Brain pericyte (primary cell): ENCODE measurements at regions not wholly inside any gene's neighbourhood (a gene's known extent, or its start where the extent isn't known, plus 50 kb on each side); places are given as distances from the start of the nearest gene placed in this dataset.
"Not testable (repeated sequence)": the region's sequence is repeated elsewhere in the genome, so short reads cannot be mapped to it uniquely, and the experiment has no call there.

Experiments
- DNase-seq: peaks from one replicate; pipeline ENCODE4 v3.0.0-alpha.2; 2012; ENCODE audit warnings: low read depth, low spot score

DNA sequence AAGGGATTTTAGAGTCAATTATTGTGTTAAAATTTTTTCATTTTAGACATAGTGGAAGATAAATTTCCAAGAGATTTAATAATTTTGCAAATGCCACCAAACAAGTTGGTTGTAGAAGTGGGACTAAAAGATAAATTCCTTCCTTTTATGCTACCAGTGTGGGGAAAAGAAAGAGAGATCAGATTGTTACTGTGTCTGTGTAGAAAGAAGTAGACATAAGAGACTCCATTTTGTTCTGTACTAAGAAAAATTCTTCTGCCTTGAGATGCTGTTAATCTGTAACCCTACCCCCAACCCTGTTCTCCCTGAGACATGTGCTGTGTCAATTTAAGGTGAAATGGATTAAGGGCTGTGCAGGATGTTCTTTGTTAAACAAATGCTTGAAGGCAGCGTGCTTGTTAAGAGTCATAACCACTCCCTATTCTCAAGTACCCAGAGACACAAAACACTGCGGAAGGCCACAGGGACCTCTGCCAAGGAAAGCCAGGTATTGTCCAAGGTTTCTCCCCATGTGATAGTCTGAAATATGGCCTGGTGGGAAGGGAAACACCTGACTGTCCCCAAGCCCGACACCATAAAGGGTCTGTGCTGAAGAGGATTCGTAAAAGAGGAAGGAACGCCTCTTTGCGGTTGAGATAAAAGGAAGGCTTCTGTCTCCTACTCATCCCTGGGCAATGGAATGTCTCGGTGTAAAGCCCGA is 117.0 kb downstream of the CEP44 start:
- DNase-seq = not testable (repeated sequence)

DNA sequence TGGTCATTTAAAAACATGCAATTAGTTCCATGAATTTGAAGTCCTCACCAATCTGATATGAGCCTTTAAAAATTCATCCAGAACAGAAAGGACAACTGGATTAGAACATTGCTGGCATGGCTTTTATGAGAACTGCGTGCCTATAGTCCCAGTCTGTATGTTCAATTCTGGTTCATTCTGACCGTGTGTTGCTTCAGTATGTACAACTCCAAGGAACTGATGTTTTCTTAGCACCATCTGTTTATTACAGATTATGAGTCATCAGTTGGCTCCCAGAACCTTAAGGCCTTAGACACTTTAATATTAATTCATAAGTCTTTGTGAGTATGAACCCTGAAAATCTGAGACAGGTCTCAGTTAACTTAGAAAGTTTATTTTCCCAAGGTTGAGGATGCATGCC is 115.0 kb downstream of the CEP44 start:
- DNase-seq = peak; percentile 81

DNA sequence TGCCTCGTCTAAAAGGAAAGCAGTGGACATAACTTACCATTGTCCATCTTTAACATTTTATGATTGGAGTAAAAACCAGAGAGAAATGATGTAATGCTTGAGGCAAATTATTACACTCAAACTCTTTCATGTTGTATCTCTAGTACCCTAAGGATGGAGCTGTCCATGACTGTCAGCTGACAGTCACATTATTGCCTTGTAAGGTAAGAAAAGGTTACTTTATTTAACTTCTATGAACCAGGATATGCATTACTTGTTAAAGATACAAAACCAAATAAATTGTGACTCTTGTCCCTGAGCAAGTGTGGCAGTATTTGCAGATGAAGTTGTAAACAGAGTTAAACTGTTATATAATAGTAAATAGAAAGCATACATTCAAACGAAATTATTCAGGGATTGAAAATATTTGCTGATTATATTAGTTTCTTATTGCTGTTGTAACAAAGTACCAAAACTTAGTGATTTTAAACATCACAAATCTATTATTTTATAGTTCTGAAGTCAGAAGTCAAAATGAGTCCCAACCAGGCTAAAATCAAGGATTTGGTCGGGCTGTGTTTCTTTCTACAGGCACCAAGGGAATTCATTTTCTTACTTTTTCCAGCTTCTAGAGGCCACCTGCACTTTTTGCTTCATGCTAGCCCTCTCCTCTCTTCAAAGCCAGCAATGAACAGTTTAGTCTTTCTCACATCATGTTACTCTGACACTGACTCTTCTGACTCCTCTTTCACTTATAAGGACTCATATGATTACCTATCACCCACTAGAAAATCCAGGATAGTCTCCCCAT is 113.8 kb downstream of the CEP44 start:
- DNase-seq = no peak

DNA sequence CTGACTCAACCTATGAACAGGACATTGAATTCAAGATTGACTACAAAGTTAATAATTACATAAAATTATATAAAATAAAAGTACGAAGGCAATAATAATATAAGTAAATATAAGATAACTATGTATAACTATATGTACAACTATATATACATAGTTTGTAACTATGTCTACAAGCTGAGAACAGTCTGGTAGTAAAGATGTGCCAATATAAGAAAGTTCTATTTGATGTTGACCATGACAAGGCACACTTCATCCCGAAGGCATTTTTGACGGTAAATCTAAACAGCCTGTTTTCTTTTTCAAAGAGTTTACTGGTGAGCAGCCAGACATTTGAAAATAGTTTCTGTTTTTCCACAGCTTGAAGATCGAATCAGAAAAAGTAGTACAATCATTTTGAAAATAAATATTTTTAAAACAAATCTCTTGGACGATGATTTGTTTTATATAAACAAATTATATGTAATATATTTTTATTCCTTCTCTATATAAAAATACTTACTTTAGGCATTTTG is 112.9 kb downstream of the CEP44 start:
- DNase-seq = no peak

DNA sequence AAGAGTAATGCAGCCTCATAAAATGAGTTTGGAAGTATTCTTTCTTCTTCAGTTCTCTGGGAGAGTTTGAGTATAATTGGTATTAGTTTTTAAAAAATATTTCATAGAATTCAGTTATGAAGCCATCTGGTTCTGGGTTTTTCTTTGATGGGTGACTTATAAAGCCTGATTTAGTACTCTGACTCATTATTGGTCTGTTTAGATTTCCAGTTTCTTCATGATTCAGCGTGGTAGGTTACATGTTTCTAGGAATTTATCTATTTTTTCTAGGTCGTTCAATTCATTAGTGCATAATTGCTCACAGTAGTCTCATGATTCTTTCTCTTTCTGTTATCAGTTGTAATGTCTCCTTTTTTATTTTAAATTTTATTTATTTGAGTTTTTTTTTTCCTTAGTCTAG is 111.2 kb downstream of the CEP44 start:
- DNase-seq = peak; percentile 15

DNA sequence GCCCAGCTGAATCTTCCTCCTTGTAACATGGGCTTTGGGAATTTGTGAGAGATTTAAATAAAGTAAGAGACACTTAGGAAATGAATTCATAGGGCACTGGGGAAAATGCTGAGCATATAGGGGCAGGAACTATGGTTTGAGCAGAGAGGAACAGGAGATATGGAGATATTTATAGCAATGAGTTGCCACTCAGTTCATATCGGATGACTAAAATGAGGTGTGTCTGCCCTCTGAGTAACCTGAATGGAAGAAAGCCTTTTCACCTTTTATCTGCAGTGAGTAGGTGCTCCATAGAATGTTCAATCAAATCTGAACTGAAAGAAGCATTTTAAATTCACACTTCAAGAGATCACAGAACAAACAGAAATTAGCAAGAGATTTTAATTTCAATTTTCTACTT is 105.7 kb downstream of the CEP44 start:
- DNase-seq = no peak

DNA sequence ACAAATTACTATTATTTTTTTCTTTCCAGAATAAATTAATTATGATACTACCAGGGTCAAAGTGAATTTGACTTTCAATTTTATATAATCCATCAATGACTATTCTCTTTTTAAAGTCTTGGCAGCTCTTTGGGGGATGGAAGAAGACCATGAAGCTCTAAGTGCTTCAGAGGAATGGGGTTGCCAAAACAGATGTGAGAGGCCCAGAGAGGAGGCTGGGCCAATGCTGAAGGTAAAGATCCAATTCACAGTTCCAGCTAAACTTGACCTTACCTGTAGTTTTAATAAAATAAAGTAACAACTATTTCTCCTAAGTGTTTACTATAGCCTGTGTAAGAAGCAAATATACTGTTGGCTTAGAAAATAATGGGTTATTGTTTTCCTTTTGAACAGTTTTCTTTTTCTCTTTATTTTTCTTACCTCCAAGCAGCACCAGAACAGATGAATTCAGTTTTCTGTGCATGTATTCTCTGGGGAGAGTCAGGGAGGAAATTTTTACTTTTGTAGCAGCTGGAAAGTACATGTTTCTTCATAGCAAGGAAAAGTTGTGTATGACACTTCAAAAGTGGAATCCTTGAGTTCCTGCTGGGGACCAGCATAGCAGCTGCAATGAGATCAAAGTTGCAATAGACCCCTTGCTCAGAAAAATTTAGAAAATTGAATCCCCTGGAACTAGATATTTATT is 104.9 kb downstream of the CEP44 start:
- peak; percentile 46 for DNase-seq

DNA sequence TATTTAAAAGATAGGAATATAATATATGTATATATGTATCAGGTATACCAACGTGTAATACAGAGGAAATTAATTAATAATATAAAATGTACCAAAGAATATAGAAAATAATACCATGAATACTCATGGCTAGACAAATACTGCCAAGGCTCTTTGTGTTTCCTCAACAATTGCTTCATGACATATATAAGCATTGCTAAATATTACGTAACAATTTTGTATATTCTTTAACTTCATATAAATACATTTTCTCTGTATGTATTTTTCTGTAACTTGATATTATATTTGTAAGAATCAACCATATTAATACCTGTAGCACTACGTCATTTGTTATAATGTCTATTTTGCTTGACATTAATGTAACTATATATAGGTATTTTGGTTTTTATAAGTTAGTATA is 104.0 kb downstream of the CEP44 start:
- DNase-seq = no peak

DNA sequence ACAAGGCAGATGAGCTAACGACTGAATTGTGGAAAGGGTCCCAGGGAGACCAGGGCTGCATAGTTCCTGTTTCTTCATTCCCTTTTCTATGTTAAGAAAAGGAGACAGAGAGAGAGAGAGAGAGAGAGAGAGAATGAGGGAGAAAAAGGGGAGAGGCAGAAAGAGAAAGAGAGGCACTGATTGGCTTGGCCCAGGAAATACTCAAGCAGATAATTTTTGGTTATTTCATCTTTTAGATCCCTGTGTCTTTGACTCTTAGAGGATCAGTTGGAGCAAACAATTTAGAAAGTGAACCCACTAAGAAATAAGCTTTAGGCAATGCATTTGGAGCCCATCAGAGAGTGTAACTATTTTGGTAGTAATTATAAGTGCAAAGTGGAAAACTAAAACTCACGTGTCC is 103.4 kb downstream of the CEP44 start:
- no peak for DNase-seq

DNA sequence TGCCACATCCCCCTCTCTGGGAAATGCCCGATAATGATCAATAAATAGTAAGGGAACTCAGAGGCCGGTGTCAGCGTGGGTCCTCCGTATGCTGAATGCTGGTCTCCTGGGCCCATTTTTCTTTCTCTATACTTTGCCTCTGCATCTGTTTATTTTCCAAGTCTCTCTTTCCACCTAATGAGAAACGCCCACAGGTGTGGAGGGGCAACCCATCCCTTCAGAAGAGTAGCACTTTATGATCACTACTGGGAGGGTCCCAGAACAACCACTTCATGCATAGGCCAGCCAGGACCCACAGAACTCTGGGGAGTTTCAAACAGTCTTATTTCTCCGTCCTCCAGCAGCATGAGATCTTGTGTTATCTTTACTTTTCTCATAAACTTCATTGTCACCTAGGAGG is 100.1 kb downstream of the CEP44 start:
- DNase-seq = no peak

DNA sequence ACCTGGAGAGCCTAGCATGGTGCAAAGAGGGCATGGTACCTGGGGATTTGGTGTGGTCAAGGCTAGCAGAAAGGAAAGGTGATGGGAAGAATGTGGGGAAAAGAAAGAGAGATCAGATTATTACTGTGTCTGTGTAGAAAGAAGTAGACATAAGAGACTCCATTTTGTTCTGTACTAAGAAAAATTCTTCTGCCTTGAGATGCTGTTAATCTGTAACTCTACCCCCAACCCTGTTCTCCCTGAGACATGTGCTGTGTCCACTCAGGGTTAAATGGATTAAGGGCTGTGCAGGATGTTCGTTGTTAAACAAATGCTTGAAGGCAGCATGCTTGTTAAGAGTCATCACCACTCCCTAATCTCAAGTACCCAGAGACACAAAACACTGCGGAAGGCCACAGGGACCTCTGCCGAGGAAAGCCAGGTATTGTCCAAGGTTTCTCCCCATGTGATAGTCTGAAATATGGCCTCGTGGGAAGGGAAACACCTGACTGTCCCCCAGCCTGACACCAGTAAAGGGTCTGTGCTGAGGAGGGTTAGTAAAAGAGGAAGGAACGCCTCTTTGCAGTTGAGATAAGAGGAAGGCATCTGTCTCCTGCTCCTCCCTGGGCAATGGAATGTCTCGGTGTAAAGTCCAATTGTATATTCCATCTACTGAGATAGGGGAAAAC is 99.4 kb downstream of the CEP44 start:
- not testable (repeated sequence) for DNase-seq
